Pancreas (tissue), 10 donors: ENCODE measurements at regions not wholly inside any gene's neighbourhood (a gene's known extent, or its start where the extent isn't known, plus 50 kb on each side); places are given as distances from the start of the nearest gene placed in this dataset.
A peak's percentile ranks its signal among the peaks of the same experiment; 100 is the strongest.

Experiments used
- ATAC-seq, 4 donors: fragments of 200-7000 bp; cut with Tn5 transposase; one replicate each; pipeline versions ENCODE4 v1.8.0 to v1.9.1; 2020; ENCODE audit warnings: mild to moderate bottlenecking in 4 of 4, moderate library complexity in 4 of 4
- DNase-seq, 6 donors: peaks; one replicate each; pipeline ENCODE4 v3.0.0-alpha.2; 2020
- FAIRE-seq: peaks from 2 replicates; lab custom pipeline; 2012; peaks lifted over from hg19 to GRCh38; lab: Jason Lieb, UNC
- H3K27ac ChIP-seq, 4 donors: fragments of 200-600 bp; sonication (generic); 1 replicate in 3 of 4; 2 replicates in 1 of 4; pipeline versions ENCODE4 v1.5.0 to v1.8.0; 2020
- H3K27me3 ChIP-seq, 4 donors: fragments of 200-600 bp; one replicate each; pipeline ENCODE4 v1.8.0; 2021
- H3K36me3 ChIP-seq, 3 donors: fragments of 200-600 bp; sonication (generic) in 1 of 3; one replicate each; pipeline versions ENCODE4 v1.5.0 to v1.8.0; 2020 to 2021
- H3K4me1 ChIP-seq, 3 donors: fragments of 200-600 bp; one replicate each; pipeline ENCODE4 v1.8.0; 2021
- H3K4me3 ChIP-seq, 4 donors: fragments of 200-600 bp; sonication (generic) in 2 of 4; one replicate each; pipeline versions ENCODE4 v1.5.0 to v1.8.0; 2020 to 2021
- H3K9me3 ChIP-seq, 4 donors: fragments of 200-600 bp; one replicate each; pipeline ENCODE4 v1.8.0; 2021
- WGBS, 2 donors: extraction: QIAGEN DNeasy Blood & Tissue Kit; methylation state at CpG; one replicate each; pipeline ENCODE4 v1.1.7; 2013; 5-methylcytosine and 5-hydroxymethylcytosine counted together
- intact Hi-C, 3 donors: fragments of 100-400 bp; cut with DNase I; formaldehyde crosslinking; loops; one replicate each; pipeline versions ENCODE4 v1.11.1 to v1.14.2; 2022
- TF ChIP-seq, protein P1 (sequence below), 4 donors: fragments of 200-600 bp; sonication (generic) in 3 of 4; IDR thresholded peaks; one replicate each; pipeline versions ENCODE4 v1.5.0 to v1.8.0; 2021; ENCODE audit warnings: antibody characterized with exemption in 4 of 4
- donor health status: healthy with polysubstance abuse.
- donor health status: DM: no; HTN: no; CAD: no; lungs with moderate emphysema.
- donor health status: DM: no; HTN: no; CAD: no.
- donor health status: control.
- donor health status: control.
- donor health status: Bipolar disorder and iron deficiency.
- donor health status: DM: yes; HTN: yes; CAD: no.
- donor health status: DM: no; HTN: no; CAD: no.
- donor health status: DM: no; HTN: no; CAD: no.
- donor health status: DM: yes; HTN: yes; CAD: no.

DNA sequence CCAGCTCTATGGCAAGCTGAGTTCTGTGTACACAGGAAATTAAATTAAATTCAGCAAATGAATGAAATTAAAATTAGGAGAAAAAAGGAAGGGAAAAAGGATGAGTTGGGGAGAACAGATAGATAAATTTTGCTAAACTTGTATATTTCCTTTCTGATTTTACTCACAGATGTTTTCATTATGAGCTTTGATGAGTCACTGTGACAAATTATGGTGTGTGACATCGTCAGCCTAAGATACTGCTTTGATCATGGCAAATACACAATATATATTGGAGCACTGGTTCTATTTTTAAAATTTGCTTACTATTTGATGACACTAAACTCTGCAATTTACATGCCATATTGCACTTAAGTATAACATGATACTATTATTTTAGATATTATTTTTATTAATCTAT is 464.6 kb upstream of the SPHKAP start:
- no peak overlapping the region for H3K27ac ChIP-seq
- no peaks in the 10 kb centered on the region for H3K27me3 ChIP-seq
- no peaks in the 10 kb centered on the region for H3K9me3 ChIP-seq
- 90% methylated on average over 1 of the region's 1 CpG for WGBS, 2 donors
- H3K4me1 ChIP-seq = peaks cover 0 to 6% (median 0%) of the 10 kb centered on the region in 3 donors
- H3K4me3 ChIP-seq = no peak overlapping the region
- intact Hi-C loops = no loop called here
- TF ChIP-seq, protein P1, sequence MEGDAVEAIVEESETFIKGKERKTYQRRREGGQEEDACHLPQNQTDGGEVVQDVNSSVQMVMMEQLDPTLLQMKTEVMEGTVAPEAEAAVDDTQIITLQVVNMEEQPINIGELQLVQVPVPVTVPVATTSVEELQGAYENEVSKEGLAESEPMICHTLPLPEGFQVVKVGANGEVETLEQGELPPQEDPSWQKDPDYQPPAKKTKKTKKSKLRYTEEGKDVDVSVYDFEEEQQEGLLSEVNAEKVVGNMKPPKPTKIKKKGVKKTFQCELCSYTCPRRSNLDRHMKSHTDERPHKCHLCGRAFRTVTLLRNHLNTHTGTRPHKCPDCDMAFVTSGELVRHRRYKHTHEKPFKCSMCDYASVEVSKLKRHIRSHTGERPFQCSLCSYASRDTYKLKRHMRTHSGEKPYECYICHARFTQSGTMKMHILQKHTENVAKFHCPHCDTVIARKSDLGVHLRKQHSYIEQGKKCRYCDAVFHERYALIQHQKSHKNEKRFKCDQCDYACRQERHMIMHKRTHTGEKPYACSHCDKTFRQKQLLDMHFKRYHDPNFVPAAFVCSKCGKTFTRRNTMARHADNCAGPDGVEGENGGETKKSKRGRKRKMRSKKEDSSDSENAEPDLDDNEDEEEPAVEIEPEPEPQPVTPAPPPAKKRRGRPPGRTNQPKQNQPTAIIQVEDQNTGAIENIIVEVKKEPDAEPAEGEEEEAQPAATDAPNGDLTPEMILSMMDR (IDR thresholded peaks at IDR 0.05) = no peak
- FAIRE-seq = no peak
- no peaks in the 10 kb centered on the region for H3K36me3 ChIP-seq
- DNase-seq = no peak
- ATAC-seq = no peak

DNA sequence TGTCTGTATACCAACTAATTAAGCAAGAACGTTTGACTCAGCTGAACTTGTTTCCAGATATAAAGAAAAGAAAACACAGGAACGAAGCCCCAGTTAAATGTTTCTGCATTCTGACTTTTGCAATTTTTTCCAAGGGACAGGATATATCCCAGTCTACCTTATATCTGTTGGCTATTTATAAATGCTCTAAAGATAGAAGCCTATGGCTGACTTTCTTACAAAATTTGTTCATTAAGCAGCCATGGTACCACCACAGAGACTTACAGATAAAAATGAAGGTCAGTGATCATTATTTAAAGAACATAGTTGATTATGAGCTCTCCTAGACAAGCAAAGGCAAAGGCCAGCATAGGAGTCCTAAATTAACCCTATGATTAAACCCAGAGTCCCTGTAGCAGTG is 462.7 kb upstream of the SPHKAP start:
- TF ChIP-seq, protein P1 (IDR thresholded peaks at IDR 0.05) = no peak
- Histone ChIP-seq H3K9me3 (no peaks in the 10 kb centered on the region), H3K4me1 (peaks cover 0 to 6% (median 0%) of the 10 kb centered on the region in 3 donors), H3K27ac (no peak overlapping the region), H3K27me3 (no peaks in the 10 kb centered on the region), H3K36me3 (no peaks in the 10 kb centered on the region), H3K4me3 (no peak overlapping the region)
- 36 to 38% methylated on average over 2 of the region's 2 CpGs for WGBS, 2 donors
- FAIRE-seq (no peak), ATAC-seq (no peak), DNase-seq (no peak)
- intact Hi-C loops = no loop called here

DNA sequence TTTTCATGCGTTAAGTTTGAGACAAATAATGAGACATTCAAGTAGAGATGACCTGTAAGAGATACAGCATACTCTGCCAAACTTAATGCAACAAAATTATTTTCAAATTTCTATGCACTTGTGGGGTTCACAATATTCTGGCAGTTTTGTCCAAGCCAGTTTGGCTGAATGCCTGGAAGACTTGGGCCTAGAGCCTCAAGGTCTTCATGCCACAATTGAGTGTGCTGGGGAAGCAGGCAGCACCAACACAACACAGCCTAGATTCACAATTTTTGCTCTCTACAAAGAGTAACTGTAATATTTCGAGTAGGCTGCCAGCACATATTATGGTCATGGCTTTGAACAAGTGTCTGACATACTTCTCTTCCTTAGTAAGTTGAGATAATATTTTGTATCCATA is 461.4 kb upstream of the SPHKAP start:
- Histone ChIP-seq H3K4me3 (no peak overlapping the region), H3K27ac (no peak overlapping the region), H3K4me1 (peaks cover 0 to 6% (median 0%) of the 10 kb centered on the region in 3 donors), H3K36me3 (no peaks in the 10 kb centered on the region), H3K9me3 (no peaks in the 10 kb centered on the region), H3K27me3 (no peaks in the 10 kb centered on the region)
- DNase-seq = no peak
- peak in 1 of 4 donors; percentile 57 for ATAC-seq
- 73 to 79% methylated on average over 2 of the region's 2 CpGs for WGBS, 2 donors
- intact Hi-C loops = no loop called here
- no peak for FAIRE-seq
- TF ChIP-seq, protein P1 (IDR thresholded peaks at IDR 0.05) = no peak

DNA sequence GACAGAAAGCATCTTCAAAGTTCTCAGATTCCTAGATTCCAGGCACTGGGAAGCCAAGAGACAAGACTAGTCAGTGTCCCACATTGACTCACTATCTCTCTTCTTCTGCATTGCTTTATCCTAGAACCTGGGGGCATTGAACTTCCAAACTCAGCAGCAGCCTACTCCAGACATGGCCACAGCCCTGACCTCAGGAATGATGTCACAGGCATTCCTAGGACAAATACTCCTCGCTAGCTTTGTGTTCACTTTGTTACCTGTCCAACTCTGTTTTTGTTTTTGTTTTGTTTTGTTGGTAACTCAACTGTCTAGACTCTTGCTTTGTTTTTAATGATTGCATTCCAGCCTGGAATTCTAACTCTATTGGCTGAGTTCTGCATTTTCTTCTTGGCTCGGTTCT is 449.3 kb upstream of the SPHKAP start:
- DNase-seq = no peak
- H3K36me3 ChIP-seq = no peaks in the 10 kb centered on the region
- intact Hi-C loops = no loop called here
- no peak overlapping the region for H3K27ac ChIP-seq
- no peak for FAIRE-seq
- peaks cover 6 to 10% (median 8%) of the 10 kb centered on the region in 3 donors for H3K4me1 ChIP-seq
- no peak for ATAC-seq
- 78 to 80% methylated on average over 2 of the region's 2 CpGs for WGBS, 2 donors
- H3K4me3 ChIP-seq = no peak overlapping the region
- TF ChIP-seq, protein P1 (IDR thresholded peaks at IDR 0.05) = no peak
- no peaks in the 10 kb centered on the region for H3K27me3 ChIP-seq
- H3K9me3 ChIP-seq = no peaks in the 10 kb centered on the region

DNA sequence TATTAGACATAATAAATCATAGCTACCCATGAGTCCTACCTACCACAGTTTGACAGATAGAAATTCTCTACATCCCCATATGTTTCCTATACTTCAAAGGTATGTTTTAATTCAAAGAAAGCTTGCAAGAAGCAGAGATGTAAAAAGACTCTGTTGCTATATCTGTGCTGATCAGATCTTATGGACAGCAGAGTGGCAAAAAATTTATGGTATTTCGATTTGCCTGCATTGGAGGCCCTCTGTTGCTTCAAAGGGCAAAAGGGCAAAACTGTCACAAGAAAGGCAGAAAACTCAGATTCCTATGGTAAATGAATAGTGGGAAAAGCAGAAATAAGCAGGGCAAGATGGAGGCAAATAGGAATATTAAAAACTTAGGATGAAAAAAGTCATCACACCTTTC is 447.8 kb upstream of the SPHKAP start:
- TF ChIP-seq, protein P1 (IDR thresholded peaks at IDR 0.05) = no peak
- Histone ChIP-seq H3K27ac (no peak overlapping the region), H3K4me1 (peaks cover 6 to 10% (median 8%) of the 10 kb centered on the region in 3 donors), H3K9me3 (no peaks in the 10 kb centered on the region), H3K36me3 (no peaks in the 10 kb centered on the region), H3K4me3 (no peak overlapping the region), H3K27me3 (no peaks in the 10 kb centered on the region)
- DNase-seq (no peak), ATAC-seq (no peak), FAIRE-seq (no peak)
- 82 to 83% methylated on average over 1 of the region's 1 CpG for WGBS, 2 donors
- intact Hi-C loops = no loop called here
